ENCODE measurements at regions not wholly inside any gene's neighbourhood (a gene's known extent, or its start where the extent isn't known, plus 50 kb on each side); places are given as distances from the start of the nearest gene placed in this dataset.

GRCh38 chr1:218503102-218503501, 158.0 kb downstream of the TGFB2 start (continued):
- TF ChIP-seq NFAT5 (CRISPR knock-in tag; IDR thresholded peaks at IDR 0.05) (no peak), NR2C2 (CRISPR knock-in tag; IDR thresholded peaks at IDR 0.05; ENCODE audit: borderline replicate concordance) (no peak), KMT2A (CRISPR knock-in tag; IDR thresholded peaks at IDR 0.05) (no peak), ZNF567 (CRISPR knock-in tag; IDR thresholded peaks at IDR 0.05; ENCODE audit: borderline replicate concordance) (no peak)

GRCh38 chr1:218507355-218508002, 162.3 kb downstream of the TGFB2 start:
- peaks cover 26% of the 10 kb centered on the region for H3K9me3 ChIP-seq (ENCODE audit: low read length)
- no TSS peak for BruUV-seq (replicated peaks)
- ATAC-seq: no peak
- TF ChIP-seq ZNF367 (CRISPR knock-in tag; IDR thresholded peaks at IDR 0.05; ENCODE audit: borderline replicate concordance) (no peak), ZFY (CRISPR knock-in tag; IDR thresholded peaks at IDR 0.05) (no peak), NONO (IDR thresholded peaks at IDR 0.05) (no peak), NONO (CRISPR knock-in tag; conservative IDR thresholded peaks at IDR 0.05) (no peak), NFE2L1 (CRISPR knock-in tag; IDR thresholded peaks at IDR 0.05; ENCODE audit: borderline replicate concordance) (no peak), BCLAF1 (IDR thresholded peaks at IDR 0.05) (no peak)
- H2AFZ ChIP-seq (ENCODE audit: low read length): no peak overlapping the region
- no peaks in the 10 kb centered on the region for H3K4me1 ChIP-seq (ENCODE audit: insufficient read depth, low read length)
- in situ Hi-C loops (cut with HindIII; ENCODE audit: extremely low pct_ligation_motif_present, low pct_unique_long_range_greater_than_20kb): no loop called here
- no peaks in the 10 kb centered on the region for H3K27me3 ChIP-seq (ENCODE audit: control insufficient read depth in 1 of 2, insufficient read depth in 2 of 2, low read length in 2 of 2)
- H3K4me2 ChIP-seq (ENCODE audit: low read depth, low read length): no peak overlapping the region
- ChIA-PET POLR2A (no interaction called here), CTCF (ENCODE audit: low intra/inter-chr PET ratio, low total read pairs) (no interaction called here)
- FAIRE-seq: no peak
- H3K9ac ChIP-seq (ENCODE audit: insufficient read depth, low read depth, low read length): no peak overlapping the region
- 23% methylated on average over 2 of the region's 2 CpGs for WGBS (ENCODE audit: low lambda C conversion rate)
- H3K27ac ChIP-seq (ENCODE audit: extremely low read length, insufficient read depth, low read length): no peak overlapping the region
- H4K20me1 ChIP-seq (ENCODE audit: insufficient read depth, low read length): no peaks in the 10 kb centered on the region
- intact Hi-C loops (cut with micrococcal nuclease; ENCODE audit: unreplicated experiment): no loop called here
- DNase-seq (ENCODE audit: low spot score): no peak
- no peaks in the 10 kb centered on the region for H3K79me2 ChIP-seq (ENCODE audit: insufficient read depth, low read length)
- no peaks in the 10 kb centered on the region for H3K36me3 ChIP-seq (replicated peaks in 1 of 2; ENCODE audit: control insufficient read depth in 1 of 2, insufficient read depth in 2 of 2, low read length in 2 of 2)
- no peak overlapping the region for H3K4me3 ChIP-seq (replicated peaks in 1 of 3; ENCODE audit: insufficient read depth in 1 of 3, low read depth in 2 of 3, low read length in 3 of 3)

All from HepG2 (cell line).